NCI-H82 (cell line): ENCODE measurements at regions not wholly inside any gene's neighbourhood (a gene's known extent, or its start where the extent isn't known, plus 50 kb on each side); places are given as distances from the start of the nearest gene placed in this dataset.
"Not testable (repeated sequence)": the region's sequence is repeated elsewhere in the genome, so short reads cannot be mapped to it uniquely, and the experiment has no call there.

Experiments used
- DNase-seq: peaks from one replicate; lab custom pipeline; 2025; lab: John Stamatoyannopoulos, UW

DNA sequence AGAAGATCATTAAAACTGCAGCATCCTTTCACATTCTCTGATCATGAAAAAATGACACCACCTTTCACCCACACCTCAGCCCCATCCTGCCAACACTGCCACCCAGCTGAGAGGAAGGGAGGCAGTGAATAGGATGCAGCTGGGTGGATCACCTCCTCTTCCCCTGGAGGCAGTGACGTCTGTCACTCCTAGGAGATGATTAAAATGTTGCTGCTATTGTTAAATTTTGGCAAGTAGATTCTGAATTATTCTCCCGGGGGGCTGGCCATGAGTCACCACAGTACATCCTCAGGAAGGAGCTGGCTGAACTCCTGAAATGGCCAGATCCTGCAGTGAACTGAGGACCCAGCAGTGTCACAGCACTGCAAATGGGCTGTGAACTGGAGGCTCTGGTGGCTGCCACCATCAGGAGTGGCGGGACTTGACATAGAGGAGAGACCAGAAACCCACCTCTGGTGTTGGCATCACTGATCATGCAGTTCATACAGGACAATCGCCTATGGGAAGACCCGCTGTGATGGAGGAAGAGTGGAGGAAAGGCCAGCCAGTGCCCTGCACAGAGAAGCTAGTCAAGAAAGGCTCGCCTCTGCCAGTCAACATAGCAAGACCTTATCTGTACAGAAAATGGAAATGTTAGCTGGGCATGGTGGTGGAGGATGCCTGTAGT, 199.1 kb downstream of the FAM43A start:
- no peak for DNase-seq

- DNase-seq: no peak
Measured at GRCh38 chr3:194885766-194886165, 200.1 kb downstream of the FAM43A start.

DNA sequence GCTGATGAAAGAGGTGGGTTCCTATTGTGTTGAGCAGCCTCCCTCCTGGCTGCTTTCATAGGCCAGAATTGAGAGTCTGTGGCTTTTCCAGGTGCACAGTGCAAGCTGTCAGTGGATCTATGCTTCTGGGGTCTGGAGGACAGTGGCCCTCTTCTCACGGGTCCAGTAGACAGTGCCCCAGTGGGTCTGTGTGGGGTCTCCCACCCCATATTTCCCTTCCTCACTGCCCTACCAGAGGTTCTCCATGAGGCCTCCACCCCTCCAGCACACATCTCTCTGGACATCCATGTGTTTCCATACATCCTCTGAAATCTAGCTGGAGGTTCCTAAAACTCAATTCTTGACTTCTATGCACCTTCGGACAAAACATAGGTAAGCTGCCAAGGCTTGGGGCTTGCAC, 201.2 kb downstream of the FAM43A start:
- no peak for DNase-seq

DNA sequence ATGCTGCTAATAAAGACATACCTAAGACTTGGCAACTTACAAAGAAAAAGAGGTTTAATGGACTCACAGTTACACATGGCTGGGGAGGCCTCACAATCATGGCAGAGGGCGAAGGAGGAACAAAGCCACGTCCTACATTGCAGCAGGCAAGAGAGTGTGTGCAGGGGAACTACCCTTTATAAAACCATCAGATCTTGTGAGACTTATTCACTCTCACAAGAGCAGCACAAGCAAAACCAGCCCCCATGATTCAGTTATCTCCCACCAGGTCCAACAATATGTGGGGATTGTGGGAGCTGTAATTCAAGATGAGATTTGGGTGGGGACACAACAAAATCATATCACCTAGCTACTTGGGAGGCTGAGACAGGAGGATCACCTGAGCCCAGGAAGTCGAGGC, 202.4 kb downstream of the FAM43A start:
- DNase-seq: not testable (repeated sequence)

GRCh38 chr3:194888916-194889315, 203.2 kb downstream of the FAM43A start:
- DNase-seq: no peak

DNA sequence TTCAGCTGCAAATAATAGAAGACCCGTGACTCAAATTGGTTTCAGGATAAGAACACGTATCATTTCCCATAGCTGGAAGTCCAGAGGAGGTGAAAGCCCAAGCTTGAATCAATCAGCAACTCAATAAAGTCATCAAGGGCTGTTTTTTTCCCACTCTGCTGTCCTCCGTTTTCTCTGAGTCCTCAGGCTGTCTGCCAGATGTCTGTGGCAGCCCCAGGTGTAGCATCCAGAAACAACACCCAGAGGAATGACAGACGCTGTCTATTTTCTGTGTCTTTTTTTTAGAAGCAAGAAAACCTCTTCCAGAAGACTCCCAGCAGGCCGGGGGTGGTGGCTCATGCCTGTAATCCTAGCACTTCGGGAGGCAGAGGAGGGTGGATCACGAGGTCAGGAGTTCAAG, 204.4 kb downstream of the FAM43A start:
- DNase-seq: no peak

GRCh38 chr3:194893121-194893987, 207.7 kb downstream of the FAM43A start:
- DNase-seq: no peak

DNA sequence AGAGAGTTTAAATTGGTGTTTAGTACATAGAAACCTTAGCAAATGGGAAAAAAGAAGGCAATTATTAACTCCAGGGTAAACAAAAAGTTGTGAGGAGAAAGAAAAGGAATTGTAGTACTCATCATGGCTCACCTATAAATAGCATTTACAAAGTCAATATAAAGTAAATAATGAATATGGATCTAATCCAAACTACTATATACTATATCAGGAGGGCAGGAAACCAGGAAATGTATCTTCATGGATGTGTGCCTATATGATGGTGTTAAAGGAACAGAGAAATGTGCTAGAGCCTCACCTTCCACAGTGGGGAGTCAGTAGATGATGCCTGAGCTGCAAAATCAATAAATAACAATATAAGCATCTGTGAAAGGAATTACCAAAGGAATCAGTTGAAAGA, 208.9 kb downstream of the FAM43A start:
- DNase-seq: no peak

- peak; percentile 23 for DNase-seq
Measured at GRCh38 chr3:194900854-194901522, 215.3 kb downstream of the FAM43A start.

- DNase-seq: not testable (repeated sequence)
Measured at GRCh38 chr3:194903447-194903846, 217.8 kb downstream of the FAM43A start.

DNA sequence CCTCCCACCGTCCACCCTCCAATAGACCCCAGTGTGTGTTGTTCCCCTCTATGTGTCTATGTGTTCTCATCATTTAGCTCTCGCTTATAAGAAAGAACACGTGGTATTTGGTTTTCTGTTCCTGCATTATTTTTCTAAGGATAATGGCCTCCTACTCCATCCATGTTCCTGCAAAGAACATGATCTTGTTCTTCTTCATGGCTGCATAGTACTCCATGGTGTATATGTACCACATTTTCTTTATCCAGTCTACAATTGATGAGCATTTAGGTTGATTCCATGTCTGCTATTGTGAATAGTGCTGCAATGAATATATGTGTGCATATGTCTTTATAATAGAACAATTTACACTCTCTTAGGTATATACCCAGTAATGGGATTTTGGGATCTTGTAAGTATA, 219.3 kb downstream of the FAM43A start:
- not testable (repeated sequence) for DNase-seq

DNA sequence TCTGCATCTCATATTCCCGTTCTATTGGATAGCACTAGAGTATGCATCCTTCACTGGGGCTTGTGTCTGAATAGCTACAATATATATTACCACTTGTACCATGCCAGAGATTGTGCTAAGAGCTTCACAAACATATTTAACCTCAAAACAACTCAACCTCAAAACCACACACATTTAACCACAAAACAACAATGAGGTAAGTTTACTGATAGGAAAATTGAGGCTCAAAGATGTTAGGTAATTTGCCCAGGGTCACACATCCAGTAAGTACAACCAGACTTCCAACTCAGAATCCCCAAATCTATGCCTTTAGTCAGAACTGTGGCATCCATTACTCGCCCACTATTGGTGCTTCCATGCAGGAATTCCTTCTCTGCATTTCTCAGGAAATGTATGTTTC, 220.0 kb downstream of the FAM43A start:
- no peak for DNase-seq

GRCh38 chr3:194906229-194906629, 220.5 kb downstream of the FAM43A start:
- no peak for DNase-seq

- no peak for DNase-seq
Measured at GRCh38 chr3:194906970-194907629, 221.4 kb downstream of the FAM43A start.

DNA sequence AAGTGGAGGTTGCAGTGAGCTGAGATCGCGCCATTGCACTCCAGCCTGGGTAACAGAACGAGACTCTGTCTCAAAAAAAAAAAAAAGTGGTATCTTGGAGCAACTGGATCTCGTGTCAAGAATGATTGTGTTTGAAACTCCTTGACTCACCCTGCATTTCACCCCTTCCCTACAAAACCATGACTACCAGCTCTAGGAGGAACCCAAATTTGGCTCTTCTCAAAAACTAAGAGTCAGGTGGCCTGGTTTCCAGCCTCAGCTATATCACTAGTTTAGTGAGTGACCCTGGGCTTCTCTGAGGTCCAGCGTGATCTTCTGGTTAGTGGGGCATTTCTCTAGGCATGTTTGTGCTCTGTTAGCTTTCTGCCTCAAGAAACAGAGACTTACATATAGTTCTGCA, 222.1 kb downstream of the FAM43A start:
- DNase-seq: no peak

GRCh38 chr3:194908496-194908895, 222.8 kb downstream of the FAM43A start:
- no peak for DNase-seq

- no peak for DNase-seq
Measured at GRCh38 chr3:194908972-194909371, 223.3 kb downstream of the FAM43A start.

DNA sequence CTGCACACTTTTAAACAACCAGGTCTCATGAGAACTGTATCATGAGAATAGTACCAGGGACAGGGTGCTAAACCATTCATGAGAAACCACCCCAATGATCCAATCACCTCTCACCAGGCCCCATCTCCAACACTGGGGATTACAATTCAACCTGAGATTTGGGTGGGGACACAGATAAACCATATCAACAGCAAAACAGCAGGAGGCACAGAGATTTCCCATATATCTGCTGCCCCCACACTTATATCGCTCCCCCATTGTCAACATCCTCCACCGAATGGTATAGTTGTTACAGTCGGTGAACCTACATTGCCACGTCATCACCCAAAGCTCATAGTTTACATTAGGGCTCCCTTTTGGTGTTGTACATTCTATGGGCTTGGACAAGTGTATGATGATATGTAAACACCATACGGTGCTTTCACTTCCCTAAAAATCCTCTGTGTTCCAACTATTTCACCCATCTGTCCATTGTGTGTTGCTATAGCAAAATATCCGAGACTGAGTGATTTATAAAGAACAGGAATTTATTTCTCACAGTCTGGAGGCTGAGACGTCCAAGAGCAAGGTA, 224.8 kb downstream of the FAM43A start:
- DNase-seq: no peak

- no peak for DNase-seq
Measured at GRCh38 chr3:194913316-194913715, 227.6 kb downstream of the FAM43A start.

DNA sequence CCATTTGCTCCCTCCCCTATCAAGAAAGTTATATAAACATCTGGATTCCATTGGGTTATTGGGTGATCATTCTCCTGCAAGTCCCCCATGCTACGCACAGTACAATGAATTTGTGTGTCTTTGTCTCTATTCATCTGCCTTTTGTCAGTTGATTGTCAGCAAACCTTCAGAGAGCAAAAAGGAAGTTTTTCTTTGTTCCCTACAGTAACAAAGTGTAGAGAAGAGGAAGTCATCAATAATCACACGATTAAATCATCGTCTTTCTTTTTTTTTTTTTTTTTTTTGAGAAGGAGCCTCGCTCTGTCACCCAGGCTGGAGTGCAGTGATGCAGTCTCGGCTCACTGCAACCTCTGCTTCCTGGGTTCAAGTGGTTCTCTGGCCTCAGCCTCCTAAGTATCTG, 239.2 kb downstream of the FAM43A start:
- not testable (repeated sequence) for DNase-seq

DNA sequence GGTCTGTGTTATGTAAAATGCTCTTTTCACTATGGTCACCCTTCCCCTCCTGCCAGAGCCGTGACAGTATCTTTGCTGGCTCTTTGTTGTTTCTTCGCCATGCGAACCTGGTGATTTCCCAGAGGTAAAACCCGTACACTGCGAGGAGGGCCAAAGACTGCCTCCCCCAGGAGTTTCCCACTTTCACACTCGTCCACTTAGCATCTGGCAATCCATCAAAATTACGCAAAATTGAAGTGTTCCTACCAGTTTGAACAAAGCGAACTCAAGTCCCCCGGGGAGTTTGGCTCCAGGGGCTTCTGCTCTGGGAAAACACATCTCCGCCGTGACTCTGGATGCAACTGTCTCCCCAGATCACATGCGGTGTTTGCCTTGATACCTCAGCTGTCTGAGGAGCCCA, 239.9 kb downstream of the FAM43A start:
- DNase-seq: no peak

DNA sequence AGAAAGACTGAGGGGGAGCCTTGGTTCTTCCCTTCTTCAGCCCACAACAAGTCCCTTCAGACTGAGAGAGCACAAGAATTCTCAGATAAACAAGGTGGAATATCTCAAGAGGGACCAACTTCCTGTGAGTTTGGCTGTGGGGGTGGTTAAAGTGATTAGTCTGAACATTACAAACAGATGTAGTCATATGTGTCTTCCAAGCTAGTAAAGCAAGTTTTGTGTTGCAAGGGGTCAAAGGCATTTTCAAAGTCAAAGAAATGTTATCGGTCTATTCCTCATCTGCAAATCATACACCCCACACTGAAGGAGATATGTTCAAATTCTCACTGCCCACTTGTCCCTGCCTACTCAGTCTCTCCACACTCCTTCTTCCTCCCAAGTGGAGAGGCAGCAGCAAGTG, 242.5 kb downstream of the FAM43A start:
- no peak for DNase-seq
